ENCODE measurements at regions not wholly inside any gene's neighbourhood (a gene's known extent, or its start where the extent isn't known, plus 50 kb on each side); places are given as distances from the start of the nearest gene placed in this dataset.
"Not testable (repeated sequence)": the region's sequence is repeated elsewhere in the genome, so short reads cannot be mapped to it uniquely, and the experiment has no call there.

- DNase-seq = no peak
Observed at GRCh38 chr7:20839196-20839735, 52.6 kb upstream of the SP8 start.

DNA sequence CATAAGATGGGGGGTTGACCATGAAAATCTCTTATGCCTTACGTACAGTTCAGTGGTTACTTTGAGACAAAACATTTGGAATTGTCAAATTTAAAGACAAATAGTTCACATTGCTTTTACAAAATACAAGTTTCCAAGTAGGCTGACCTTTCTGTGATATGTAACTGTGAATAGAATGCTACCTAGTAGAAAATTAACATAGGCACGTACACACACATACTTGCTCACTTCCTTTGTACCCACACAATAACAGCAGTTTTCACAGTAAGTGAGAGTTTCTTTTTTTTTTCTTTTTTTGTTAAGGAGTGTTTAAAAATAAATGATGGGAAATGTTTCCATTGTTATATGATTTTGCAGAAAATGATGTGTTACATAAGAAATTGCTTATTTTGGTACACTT is 53.3 kb upstream of the SP8 start:
- no peak for DNase-seq

- no peak for DNase-seq
Observed at GRCh38 chr7:20846791-20847190, 60.1 kb upstream of the SP8 start.

DNA sequence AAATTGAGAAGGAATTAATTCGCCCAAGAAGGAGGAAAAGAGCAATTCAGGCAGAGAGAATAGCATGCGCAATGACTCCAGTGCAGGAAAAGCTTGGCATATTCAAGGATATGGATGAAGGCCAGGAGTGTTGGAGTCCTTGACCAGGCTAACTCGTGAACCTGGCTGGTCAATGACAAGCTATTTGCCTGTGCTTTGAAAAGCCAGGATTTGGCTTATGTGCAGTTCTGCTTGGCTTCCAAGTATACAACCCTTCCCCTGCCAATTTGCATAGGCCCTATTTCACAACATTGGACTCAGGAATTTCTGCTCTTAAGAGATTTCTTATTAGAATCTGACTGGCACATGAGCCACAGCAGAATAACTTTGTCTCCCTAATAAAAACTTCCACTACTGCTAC is 72.3 kb upstream of the SP8 start:
- DNase-seq = no peak

DNA sequence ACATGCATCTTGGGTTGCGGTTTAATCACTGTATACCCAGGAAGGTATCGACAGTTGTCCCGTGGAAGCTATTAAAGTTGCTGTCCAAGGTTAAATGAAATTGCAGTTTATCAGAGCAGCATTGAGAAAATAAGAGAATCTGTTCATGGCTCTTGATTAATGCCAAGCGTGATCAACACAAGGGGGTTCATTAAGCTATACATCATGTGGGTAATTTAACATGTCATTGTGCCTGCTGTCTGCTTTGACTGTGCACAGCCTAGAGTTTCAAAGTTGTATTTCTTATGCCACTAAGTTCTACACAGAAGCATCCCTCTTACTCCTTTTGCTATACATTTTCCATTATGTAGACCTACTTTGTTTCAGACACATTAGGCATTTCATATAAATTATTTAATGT is 74.8 kb upstream of the SP8 start:
- DNase-seq = no peak

DNA sequence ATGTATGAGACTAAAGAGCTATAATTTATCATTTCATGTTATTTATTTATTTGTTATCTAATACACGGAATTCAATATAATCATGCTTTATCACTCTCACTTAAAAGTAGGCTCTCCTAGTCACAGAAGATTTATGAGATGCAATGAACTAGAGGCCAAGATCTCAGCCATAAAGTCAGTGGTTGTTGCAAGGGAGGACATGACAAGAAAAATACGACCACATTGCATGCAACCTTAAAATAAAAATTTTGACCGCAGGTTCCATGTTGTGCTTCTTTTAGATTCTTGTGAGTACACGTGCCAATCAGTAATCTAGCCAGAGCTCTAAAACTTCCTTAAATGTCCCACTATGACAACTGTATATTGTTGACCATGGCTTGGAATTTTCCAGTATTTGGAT is 75.9 kb upstream of the SP8 start:
- DNase-seq = no peak

- DNase-seq = no peak
Observed at GRCh38 chr7:20864221-20864620, 77.5 kb upstream of the SP8 start.

- DNase-seq = no peak
Observed at GRCh38 chr7:20865684-20866083, 79.0 kb upstream of the SP8 start.

DNA sequence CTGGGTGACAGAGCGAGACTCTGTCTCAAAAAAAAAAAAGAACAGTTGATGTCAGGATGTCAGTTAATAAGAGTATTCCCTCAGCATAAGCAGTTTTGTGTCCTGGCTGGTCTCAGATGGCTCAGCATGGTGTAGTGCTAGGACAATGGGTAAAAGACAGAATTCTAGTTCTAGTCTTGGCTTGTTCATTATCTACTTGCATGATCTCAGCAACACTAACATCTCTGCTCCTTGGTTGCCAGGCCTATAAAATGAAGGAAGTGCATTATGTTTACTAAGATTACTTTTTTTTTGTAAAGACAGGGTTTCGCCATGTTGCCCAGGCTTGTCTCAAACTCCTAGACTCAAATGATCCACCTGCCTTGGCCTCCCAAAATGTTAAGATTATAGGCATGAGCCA is 84.3 kb upstream of the SP8 start:
- DNase-seq = no peak

DNA sequence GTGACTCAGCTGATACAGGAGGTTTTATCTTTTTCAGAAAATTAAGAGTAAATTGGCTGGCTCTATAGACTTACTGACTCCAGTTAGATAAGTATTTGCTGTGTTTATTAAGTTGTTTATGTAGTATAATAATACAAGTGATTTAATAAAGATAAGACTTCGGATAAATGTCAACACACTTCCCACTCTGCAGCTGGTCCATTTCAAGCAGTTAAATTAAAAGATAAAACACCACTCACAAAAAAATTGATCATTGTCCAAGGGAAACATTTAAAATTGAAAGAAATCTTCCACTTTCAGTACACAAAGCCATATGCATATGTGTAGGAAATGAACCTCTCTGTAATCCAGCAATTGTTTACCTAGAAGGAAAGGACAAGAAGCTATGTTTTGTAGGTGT is 106.1 kb upstream of the SP8 start:
- DNase-seq = no peak

DNA sequence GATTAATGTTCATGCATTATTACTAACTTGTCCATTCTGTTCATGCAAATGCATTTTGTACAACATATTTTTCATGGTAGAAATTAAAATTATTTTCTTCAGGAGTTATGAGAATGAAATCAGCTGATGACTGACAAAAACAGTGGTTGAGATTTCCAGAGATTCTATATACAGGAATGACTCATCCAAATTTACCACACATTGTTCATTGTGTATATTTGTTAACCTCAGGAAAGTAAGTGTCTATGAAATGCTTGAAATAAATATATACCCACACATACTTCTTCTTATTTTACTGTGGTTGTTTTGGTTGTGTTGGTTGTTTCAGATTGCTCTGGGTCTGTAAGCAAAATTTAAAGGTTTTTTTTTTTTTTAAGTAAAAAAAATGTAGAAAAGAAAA is 108.1 kb upstream of the SP8 start:
- no peak for DNase-seq

GRCh38 chr7:20895563-20895962 is 108.9 kb upstream of the SP8 start:
- DNase-seq = no peak

- DNase-seq = no peak
Observed at GRCh38 chr7:20896996-20897395, 110.3 kb upstream of the SP8 start.

DNA sequence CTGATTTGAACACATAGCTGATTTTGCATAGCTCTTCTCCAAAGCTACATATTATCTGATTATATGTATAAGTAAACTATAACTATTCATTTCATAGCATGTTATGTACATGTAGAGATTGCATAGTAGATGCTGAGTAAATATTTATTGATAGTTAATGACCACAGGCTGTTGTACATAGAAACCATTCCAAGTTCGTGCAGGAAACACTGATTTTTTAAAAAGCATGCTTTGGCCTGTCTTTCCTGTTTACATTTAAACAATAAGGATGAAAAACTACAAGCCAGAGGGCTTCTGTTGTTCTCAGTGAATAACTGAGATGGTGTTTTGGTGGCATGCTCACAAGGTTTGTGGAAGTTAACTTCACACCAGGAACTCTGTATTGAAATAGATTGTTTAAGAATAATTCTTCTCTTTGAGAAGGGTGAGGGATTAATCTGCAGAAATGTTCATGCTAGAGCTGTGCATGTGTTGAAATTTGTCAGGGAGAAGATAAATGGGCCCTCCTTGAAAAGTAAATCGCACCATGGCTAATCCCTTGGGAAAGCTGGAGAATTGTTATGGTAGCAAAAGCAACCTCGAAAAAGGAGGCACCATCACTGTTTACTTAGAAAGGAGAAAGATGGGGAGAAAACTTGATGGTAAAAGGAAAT is 120.2 kb upstream of the SP8 start:
- no peak for DNase-seq

DNA sequence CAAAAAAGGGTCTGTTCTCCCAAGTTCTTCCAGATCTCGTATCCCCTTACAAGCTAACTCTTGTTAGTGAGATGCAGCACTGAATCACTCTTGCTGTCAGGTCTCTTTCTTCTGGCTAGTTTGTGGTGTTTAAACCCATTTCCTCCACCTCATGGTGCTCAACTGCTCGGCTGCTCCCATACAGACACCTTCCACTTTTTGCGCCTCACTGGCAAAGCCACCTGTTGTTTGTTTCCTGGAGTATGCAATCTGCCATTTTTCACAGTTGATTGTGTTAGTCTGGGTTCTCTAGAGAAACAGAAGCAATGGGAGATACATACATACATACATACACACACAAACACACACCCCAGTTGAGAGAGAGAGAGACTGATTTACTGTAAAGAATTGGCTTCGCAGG is 124.4 kb upstream of the SP8 start:
- no peak for DNase-seq

DNA sequence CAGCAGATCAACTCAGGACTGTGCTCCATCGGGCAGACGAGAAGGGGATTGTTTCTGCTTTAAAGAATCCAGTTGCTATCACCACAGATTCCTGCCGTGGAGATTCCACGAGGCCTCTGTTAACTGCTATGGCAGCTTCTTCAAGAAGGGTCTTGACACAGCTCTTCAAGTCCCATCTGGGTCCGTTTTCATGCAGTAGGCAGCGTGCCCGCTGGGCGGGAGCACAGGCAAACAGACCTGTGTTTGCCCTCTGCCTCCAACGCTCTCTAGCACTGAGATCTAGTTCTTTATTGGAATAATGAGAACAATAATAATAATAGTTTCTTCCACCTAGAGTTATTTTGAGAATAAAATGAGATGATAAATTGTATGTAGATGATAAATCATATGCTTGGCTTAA is 127.2 kb upstream of the SP8 start:
- DNase-seq = no peak

DNA sequence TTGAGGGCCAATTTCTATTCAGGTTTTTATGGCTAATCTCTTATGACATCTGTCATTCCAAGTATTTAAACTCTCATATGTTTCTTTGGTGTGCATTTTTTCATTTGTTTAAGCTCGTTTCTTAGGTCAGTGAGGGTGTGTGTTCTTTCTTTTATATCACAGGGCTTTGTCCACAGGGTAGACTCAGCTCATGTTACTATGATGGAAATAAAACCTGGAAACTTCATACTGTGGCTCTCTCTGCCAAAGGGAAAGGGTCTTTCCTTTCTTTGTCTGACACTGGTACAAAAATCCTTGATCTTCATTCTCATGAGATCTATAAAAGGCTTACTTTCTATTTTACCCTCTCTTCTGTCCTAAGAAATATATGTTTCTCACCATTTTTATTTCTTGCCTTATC is 129.6 kb upstream of the SP8 start:
- no peak for DNase-seq

- DNase-seq = no peak
Observed at GRCh38 chr7:20917603-20918002, 130.9 kb upstream of the SP8 start.

GRCh38 chr7:20918156-20918555 is 131.5 kb upstream of the SP8 start:
- no peak for DNase-seq

DNA sequence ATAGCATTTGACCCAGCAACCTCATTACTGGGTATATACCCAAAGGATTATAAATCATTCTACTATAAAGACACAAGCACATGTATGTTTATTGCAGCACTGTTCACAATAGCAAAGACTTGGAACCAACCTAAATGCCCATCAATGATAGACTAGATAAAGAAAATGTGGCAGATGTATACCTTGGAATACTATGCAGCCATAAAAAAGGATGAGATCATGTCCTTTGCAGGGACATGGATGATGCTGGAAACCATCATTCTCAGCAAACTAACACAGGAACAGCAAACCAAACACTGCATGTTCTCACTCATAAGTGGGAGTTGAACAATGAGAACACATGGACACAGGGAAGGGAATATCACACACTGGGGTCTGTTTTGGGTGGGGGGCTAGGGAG is 140.5 kb upstream of the SP8 start:
- DNase-seq = not testable (repeated sequence)

DNA sequence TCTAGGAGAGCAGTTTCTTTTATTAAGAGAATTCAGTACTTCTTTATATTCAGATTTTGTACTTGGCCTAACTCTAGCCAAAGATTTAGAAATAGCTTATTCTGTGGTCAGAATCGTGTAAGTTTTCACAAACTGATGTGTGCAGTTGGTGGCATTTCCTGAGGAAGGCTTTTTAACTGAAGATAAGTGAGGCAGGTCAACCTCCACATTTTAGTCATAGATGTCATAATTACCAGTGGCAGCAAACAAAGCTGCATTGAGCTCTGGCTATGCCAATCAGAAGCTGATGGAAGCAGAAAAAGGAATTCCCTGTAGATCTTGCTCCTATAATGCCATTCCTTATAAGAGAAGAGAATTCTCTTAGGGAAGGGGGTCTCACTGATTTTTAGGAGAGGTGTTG is 141.3 kb upstream of the SP8 start:
- no peak for DNase-seq

DNA sequence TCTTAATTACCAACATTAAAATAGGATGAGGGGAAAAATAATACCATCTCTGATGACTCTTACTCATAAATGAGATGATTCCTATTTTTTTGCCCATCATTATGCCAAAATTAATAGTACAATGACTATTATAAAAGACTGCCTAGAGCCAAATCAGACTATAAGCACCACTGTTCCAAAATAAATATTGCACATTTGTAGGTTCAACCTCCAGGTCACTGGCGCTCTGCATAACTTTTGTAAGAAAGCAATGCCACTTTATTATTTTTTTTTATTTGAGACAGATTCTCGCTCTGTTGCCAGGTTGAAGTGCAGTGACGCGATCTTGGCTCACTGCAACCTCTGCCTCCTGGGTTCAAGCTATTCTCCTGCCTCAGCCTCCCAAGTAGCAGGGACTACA is 142.5 kb upstream of the SP8 start:
- DNase-seq = no peak

DNA sequence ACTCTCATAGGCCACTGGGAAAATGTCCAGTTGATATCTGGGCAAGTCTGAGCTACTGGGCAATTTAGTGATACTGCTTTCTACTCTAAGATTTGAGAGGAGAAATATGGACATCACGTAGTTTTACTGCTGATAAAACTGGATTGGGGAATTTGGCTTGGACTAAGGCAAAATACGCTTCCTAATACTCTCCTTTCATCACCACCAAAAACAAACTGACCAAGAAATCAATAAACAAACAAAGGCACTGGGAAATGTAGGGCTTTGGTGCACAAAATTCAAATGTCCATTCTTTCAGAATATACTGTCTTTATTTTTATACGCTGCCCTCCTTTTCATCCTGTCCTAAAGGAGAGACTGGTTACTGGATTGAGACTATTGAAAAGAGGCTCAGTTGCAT is 145.1 kb upstream of the SP8 start:
- no peak for DNase-seq

DNA sequence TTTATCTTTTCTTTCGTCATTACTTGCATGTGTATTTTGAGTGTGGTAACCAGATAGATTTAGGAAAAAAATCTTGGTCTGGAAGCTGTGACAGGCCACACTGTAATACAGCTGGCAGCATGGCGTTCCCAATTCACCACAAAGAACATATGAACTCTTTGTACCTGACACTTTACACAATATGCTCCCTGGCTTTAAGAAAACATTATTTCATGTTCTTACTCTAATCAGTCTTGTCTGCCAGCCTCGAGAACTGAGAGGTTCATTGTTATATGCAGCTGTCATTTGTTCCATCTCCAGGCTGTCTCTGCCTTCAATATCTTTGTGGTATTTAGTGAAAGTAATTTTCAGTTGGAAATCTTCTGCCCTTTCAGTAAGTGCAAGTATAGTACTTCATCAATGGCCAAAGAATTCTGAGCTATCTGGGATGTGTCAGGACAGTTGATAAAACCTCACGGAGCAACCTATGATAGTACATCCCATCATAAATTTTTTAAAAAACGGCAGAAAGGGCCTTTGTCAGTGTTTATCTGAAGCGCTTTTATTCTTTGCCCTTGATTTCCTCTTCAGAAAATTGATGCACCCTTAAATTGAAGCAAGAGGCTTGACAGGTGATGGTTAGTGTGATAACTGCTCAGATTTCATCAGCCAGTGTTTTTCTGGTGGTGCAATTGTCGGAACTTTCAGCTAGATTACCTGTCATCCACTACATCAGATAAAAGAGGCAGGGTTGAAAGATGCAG is 146.3 kb upstream of the SP8 start:
- no peak for DNase-seq

- no peak for DNase-seq
Observed at GRCh38 chr7:20945451-20945850, 158.8 kb upstream of the SP8 start.
